Erythroblast (primary cell): ENCODE measurements at regions not wholly inside any gene's neighbourhood (a gene's known extent, or its start where the extent isn't known, plus 50 kb on each side); places are given as distances from the start of the nearest gene placed in this dataset.

Source experiments
- GATA1 ChIP-seq: IDR thresholded peaks from 2 replicates; pipeline ENCODE4 v1.6.1; 2011; ENCODE audit warnings: low read depth, mild to moderate bottlenecking, control low read depth, low read length, moderate library complexity
- POLR2A ChIP-seq: IDR thresholded peaks from 2 replicates; pipeline ENCODE4 v1.6.1; 2011; ENCODE audit warnings: mild to moderate bottlenecking, low read length

DNA sequence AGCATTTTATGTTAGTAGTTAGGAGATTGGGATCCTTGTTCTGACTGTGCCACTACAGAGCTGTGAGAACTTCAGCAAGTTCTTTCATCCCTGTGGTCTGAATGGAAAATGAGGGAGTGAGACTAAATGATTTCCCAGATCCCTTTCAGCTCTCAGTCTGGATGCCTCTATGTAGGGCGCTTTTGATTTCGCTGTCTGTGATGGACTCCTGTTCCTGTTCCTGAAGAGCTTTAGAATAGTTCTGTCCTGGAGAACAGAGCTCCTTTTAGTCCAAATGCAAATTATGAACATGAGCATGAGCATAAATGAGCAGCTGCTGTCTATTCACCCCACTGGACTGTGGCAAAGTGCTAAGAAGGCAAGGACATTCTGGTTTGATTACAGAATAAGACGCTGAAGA is 61.4 kb upstream of the NT5E start:
- TF ChIP-seq POLR2A (no peak), GATA1 (no peak)
